ENCODE measurements at regions not wholly inside any gene's neighbourhood (a gene's known extent, or its start where the extent isn't known, plus 50 kb on each side); places are given as distances from the start of the nearest gene placed in this dataset.

DNA sequence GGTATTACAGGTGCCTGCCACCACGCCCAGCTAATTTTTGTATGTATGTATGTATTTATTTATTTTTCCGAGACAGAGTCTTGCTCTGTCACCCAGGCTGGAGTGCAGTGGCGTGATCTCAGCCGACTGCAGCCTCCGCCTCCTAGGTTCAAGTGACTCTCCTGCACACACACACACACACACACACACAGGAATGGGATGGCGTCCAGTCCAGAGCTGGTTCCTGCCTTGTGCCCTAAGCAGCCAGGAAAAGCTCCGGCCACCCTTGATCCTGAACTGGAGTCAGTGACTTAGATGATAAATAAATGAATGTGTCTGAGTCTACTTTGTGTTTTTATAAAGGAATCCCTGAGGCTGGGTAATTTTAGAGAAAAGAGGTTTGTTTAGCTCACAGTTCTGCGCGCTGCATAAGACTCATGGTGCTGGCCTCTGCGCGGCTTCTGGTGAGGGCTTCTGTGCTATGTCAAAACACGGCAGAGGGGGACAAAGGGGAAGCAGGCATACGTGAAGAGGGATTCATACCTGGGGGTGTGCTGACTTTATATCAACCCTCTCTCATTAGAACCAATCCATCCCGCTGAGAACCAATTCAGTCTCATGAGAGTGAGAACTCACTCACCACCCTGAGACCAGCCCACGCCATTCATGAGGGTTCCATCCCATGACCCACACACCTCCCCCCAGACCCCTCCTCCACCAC lies 59.7 kb upstream of the PHLPP1 start:
- TF ChIP-seq, protein P1, sequence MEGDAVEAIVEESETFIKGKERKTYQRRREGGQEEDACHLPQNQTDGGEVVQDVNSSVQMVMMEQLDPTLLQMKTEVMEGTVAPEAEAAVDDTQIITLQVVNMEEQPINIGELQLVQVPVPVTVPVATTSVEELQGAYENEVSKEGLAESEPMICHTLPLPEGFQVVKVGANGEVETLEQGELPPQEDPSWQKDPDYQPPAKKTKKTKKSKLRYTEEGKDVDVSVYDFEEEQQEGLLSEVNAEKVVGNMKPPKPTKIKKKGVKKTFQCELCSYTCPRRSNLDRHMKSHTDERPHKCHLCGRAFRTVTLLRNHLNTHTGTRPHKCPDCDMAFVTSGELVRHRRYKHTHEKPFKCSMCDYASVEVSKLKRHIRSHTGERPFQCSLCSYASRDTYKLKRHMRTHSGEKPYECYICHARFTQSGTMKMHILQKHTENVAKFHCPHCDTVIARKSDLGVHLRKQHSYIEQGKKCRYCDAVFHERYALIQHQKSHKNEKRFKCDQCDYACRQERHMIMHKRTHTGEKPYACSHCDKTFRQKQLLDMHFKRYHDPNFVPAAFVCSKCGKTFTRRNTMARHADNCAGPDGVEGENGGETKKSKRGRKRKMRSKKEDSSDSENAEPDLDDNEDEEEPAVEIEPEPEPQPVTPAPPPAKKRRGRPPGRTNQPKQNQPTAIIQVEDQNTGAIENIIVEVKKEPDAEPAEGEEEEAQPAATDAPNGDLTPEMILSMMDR (conservative IDR thresholded peaks at IDR 0.05), result no peak
- no peak for TF ChIP-seq ZFX (IDR thresholded peaks at IDR 0.05)
- H3K27ac ChIP-seq, result no peak overlapping the region

DNA sequence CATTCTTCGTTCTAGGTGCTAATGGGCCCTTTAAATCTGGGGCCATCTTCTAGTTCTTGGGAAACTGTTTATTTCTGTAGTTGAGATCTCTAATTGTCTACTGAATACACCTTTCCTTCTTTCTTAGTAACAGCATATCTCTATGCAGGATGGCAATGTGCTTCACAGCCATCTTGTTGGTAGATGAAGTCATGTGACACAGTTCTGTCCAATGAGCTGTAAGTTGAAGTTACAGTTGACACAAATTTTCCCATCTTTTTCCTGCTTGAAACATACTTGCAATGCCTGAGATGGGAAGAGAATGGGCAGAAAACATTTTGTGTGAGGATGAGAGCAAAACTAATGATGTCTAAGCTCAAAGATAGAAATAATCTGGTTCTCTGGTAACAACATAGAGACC lies 57.3 kb upstream of the PHLPP1 start:
- H3K27ac ChIP-seq, result no peak overlapping the region
- TF ChIP-seq ZFX (IDR thresholded peaks at IDR 0.05), result no peak
- TF ChIP-seq, protein P1 (conservative IDR thresholded peaks at IDR 0.05), result no peak

DNA sequence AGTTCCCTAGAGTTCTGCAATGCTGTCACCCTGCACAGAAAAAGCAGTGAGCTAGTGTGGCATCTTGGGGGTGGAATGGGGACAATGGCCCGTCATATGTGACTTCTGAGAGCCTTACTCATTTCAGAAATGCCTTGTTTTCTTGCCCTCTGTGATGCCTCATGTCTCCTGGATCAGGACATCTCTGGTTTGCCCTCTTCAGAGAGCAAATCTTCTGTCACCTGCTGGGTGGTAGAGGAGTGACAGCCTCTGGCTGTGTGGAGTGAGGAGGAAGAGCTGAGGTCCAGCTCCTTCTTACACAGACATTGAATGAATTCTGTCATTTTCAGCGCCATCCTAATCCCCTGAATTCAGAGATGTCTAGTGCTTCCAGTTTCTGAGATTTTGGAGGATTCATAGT lies 55.6 kb upstream of the PHLPP1 start:
- H3K27ac ChIP-seq, result no peak overlapping the region
- TF ChIP-seq, protein P1 (conservative IDR thresholded peaks at IDR 0.05), result no peak
- no peak for TF ChIP-seq ZFX (IDR thresholded peaks at IDR 0.05)

DNA sequence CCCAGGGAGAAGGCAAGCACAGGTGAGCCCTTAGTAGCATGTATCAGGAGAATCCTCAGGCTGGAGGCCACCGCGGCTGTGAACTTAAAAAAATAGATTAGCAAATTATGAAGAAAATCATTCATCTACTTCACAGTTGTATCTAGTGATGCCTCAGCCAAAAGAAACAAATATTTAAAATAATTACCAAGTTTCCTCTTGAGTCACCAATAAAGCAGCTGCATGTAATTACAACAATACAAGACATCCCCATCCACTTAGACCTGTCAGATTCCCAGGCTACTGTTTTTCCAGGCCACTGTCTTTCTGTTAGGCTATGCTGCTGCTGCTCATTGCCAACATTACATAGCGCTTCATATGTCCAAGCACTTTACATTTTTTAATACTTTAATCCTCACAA lies 54.6 kb upstream of the PHLPP1 start:
- TF ChIP-seq ZFX (IDR thresholded peaks at IDR 0.05), result no peak
- TF ChIP-seq, protein P1 (conservative IDR thresholded peaks at IDR 0.05), result no peak
- no peak overlapping the region for H3K27ac ChIP-seq

DNA sequence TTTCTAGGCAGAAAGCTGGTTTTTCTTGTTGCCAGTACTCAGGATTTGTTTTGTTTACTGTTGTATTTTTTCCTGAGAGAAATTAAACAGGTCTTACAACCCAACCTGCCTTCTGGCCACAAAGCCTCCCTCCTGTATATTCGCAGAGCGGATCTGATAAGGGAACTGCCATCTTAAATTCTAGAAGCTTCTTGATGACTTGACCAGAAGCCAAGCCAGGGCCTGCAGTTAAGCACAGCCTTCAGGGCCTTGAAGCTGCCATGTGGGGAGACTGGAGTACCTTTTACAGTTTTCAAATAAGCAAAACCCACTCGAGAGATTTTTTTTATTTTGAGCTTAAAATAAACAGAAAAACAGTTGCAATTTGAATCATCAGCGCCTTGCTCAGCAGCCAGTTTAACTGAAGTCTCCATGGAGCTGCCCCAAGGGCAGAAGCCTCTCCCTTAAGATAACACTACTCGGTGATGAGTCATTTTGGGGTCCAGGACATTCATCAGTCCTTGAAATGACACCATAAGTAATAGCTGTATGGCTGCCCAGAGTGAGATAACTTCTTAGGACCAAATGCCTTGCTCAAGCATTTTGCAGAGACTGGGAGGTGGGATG lies 51.5 kb upstream of the PHLPP1 start:
- TF ChIP-seq, protein P1 (conservative IDR thresholded peaks at IDR 0.05), result no peak
- TF ChIP-seq ZFX (IDR thresholded peaks at IDR 0.05), result no peak
- peak overlapping the region; percentile 58 for H3K27ac ChIP-seq

DNA sequence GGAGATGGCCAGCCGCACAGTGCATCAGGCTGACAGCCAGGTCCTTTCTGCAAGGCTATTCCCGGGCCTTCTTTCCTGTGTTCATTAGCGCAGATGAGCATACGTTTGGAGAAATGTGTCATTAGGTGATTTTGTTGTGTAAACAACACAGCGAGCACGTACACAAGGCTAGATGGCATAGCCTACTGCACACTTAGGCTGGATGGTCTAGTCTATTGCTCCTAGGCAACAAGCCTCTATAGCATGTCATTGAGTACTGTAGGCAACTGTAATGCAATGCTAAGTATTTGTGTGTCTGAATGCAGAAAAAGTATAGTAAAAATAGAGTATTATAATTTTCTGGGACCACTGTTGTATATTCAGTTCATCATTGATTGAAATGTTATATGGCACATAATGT lies 50.9 kb upstream of the PHLPP1 start:
- peak overlapping the region; percentile 58 for H3K27ac ChIP-seq
- TF ChIP-seq, protein P1 (conservative IDR thresholded peaks at IDR 0.05), result no peak

DNA sequence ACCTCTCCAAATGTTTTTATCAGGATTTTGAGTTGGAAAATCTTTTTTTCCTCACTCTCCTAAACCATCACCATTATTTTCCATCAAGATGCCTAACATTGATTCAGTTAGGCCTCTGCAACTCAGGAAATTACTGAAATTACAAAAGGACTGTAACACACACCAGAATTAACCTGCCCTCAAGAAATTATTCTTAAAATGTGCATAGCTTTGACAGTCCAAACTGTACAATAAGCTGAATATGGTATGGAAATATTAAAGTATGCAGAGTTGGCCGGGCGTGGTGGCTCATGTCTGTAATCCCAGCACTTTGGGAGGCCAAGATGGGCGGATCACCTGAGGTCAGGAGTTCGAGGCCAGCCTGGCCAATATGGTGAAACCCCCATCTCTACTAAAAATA lies 50.2 kb upstream of the PHLPP1 start:
- TF ChIP-seq, protein P1 (conservative IDR thresholded peaks at IDR 0.05), result no peak
- TF ChIP-seq ZFX (IDR thresholded peaks at IDR 0.05), result no peak
- no peak overlapping the region for H3K27ac ChIP-seq
